K562 (cell line): ENCODE measurements at regions not wholly inside any gene's neighbourhood (a gene's known extent, or its start where the extent isn't known, plus 50 kb on each side); places are given as distances from the start of the nearest gene placed in this dataset.

Source experiments
- ATAC-seq: fragments of 200-7000 bp; cut with Tn5 transposase; 3 replicates; pipeline ENCODE4 v1.9.1; 2020; ENCODE audit warnings: moderate library complexity
- BruUV-seq: library from RNA; stranded (reverse); fragments of 400-500 nt; replicated peaks from 2 replicates; lab custom pipeline; 2021; lab: Mats Ljungman, UMichigan
- CTCF ChIA-PET: fragments of 300-600 bp; formaldehyde crosslinking; extraction: SDS; loops from one replicate; lab custom pipeline; 2021; ENCODE audit warnings: low intra/inter-chr PET ratio; lab: Yijun Ruan, JAX
- POLR2A ChIA-PET: fragments of 300-600, 350-650 bp; sonication (Branson Sonifier 250); formaldehyde crosslinking; extraction: SDS; loops from one replicate; lab custom pipeline; 2021; ENCODE audit warnings: antibody characterized with exemption, inconsistent platforms; lab: Yijun Ruan, JAX
- DNase-seq, 4 experiments: peaks; one replicate each; pipeline versions ENCODE4 v3.0.0 to v3.0.0-alpha.2; 2011 to 2018; ENCODE audit warnings: low spot score in 3 of 4, mixed read lengths in 3 of 4; ENCODE audit errors: extremely low read depth in 1 of 4
- FAIRE-seq: peaks from 2 replicates; lab custom pipeline; 2011; peaks lifted over from hg19 to GRCh38; lab: Jason Lieb, UNC
- H2AFZ ChIP-seq: 2 replicates; pipeline ENCODE4 v1.6.0; 2011; ENCODE audit warnings: low read depth, low read length, control low read depth, inconsistent platforms
- H3K27ac ChIP-seq: fragments of 200-600 bp; 3 replicates; pipeline ENCODE4 v1.8.0; 2011; ENCODE audit warnings: low read depth, mild to moderate bottlenecking, control low read depth, inconsistent platforms, low read length, moderate library complexity, mixed read lengths; ENCODE audit errors: extremely low read depth
- H3K27me3 ChIP-seq, 2 experiments: fragments of 300-600 bp in 1 of 2; 2 replicates in 1 of 2; 3 replicates in 1 of 2; pipeline versions ENCODE4 v1.6.0 to v1.8.0; 2011; ENCODE audit warnings: inconsistent platforms in 2 of 2, low read length in 2 of 2, mild to moderate bottlenecking in 1 of 2, mixed read lengths in 1 of 2, moderate library complexity in 1 of 2; ENCODE audit not compliant: control insufficient read depth in 2 of 2, insufficient read depth in 2 of 2
- H3K36me3 ChIP-seq: fragments of 300-600 bp; 3 replicates; pipeline ENCODE4 v1.8.0; 2011; ENCODE audit warnings: mild to moderate bottlenecking, low read length, inconsistent platforms; ENCODE audit not compliant: control insufficient read depth, insufficient read depth
- H3K4me1 ChIP-seq, 2 experiments: fragments of 200-600 bp in 1 of 2; replicated peaks in 1 of 2; 2 replicates in 1 of 2; 3 replicates in 1 of 2; pipeline versions ENCODE4 v1.5.1 to v1.8.0; 2011; ENCODE audit warnings: inconsistent platforms in 2 of 2, low read length in 2 of 2, mild to moderate bottlenecking in 1 of 2, mixed read lengths in 1 of 2, moderate library complexity in 1 of 2; ENCODE audit not compliant: control insufficient read depth in 2 of 2, insufficient read depth in 2 of 2
- H3K4me2 ChIP-seq: 2 replicates; pipeline ENCODE4 v1.6.1; 2011; ENCODE audit warnings: low read length, control low read depth, inconsistent platforms, mixed read lengths; ENCODE audit not compliant: insufficient read depth
- H3K4me3 ChIP-seq: fragments of 200-600 bp; sonication (generic), shearing (Covaris generic); 2 replicates; pipeline ENCODE4 v1.5.1; 2016; ENCODE audit warnings: control low read depth, inconsistent platforms
- H3K79me2 ChIP-seq: fragments of 200-600 bp; 3 replicates; pipeline ENCODE4 v1.8.0; 2011; ENCODE audit warnings: low read length, inconsistent platforms; ENCODE audit not compliant: control insufficient read depth, insufficient read depth
- H3K9ac ChIP-seq, 2 experiments: 2 replicates each; pipeline versions ENCODE4 v1.6.0 to v1.6.1; 2011; ENCODE audit warnings: low read depth in 2 of 2, low read length in 2 of 2, control low read depth in 1 of 2, inconsistent platforms in 1 of 2, mild to moderate bottlenecking in 1 of 2, mixed read lengths in 1 of 2; ENCODE audit not compliant: insufficient read depth in 1 of 2
- H3K9me1 ChIP-seq: one replicate; pipeline ENCODE4 v1.6.0; 2011; ENCODE audit warnings: inconsistent platforms, mild to moderate bottlenecking, low read length, moderate library complexity; ENCODE audit not compliant: control insufficient read depth, insufficient read depth
- H3K9me3 ChIP-seq: replicated peaks from 2 replicates; pipeline ENCODE4 v1.5.1; 2011; ENCODE audit warnings: low read depth, low read length, inconsistent platforms; ENCODE audit not compliant: control insufficient read depth, insufficient read depth
- H4K20me1 ChIP-seq: replicated peaks from 2 replicates; pipeline ENCODE4 v1.6.1; 2011; ENCODE audit warnings: low read length, inconsistent platforms, mixed read lengths; ENCODE audit not compliant: control insufficient read depth, insufficient read depth
- ATF3 ChIP-seq, 2 experiments: fragments of 450-650 bp in 1 of 2; sonication (generic) in 1 of 2; formaldehyde crosslinking in 1 of 2; IDR thresholded peaks in 1 of 2; conservative IDR thresholded peaks in 1 of 2; 2 replicates each; pipeline versions ENCODE4 v1.6.1 to v1.8.1; 2016 to 2023; ENCODE audit warnings: mild to moderate bottlenecking in 2 of 2, moderate library complexity in 2 of 2, inconsistent platforms in 1 of 2, missing genetic modification reagents in 1 of 2
- DACH1 ChIP-seq: fragments of 450-650 bp; IDR thresholded peaks from 2 replicates; pipeline ENCODE4 v1.6.1; 2018; ENCODE audit not compliant: partially characterized antibody
- JUNB ChIP-seq: fragments of 450-650 bp; formaldehyde crosslinking; conservative IDR thresholded peaks from 2 replicates; pipeline ENCODE4 v1.4.0; 2020; ENCODE audit warnings: mild to moderate bottlenecking
- KDM1A ChIP-seq, 2 experiments: fragments of 450-650 bp; IDR thresholded peaks; 2 replicates each; pipeline ENCODE4 v1.6.1; 2016; ENCODE audit warnings: mild to moderate bottlenecking in 2 of 2
- MCM2 ChIP-seq: fragments of 450-650 bp; IDR thresholded peaks from 2 replicates; pipeline ENCODE4 v1.6.1; 2017; ENCODE audit warnings: low read depth, mild to moderate bottlenecking
- MCM7 ChIP-seq, 2 experiments: fragments of 450-650 bp; IDR thresholded peaks; 2 replicates each; pipeline ENCODE4 v1.6.1; 2016 to 2018
- NFIC ChIP-seq: fragments of 450-650 bp; IDR thresholded peaks from 2 replicates; pipeline ENCODE4 v1.6.1; 2017; ENCODE audit warnings: mild to moderate bottlenecking, inconsistent platforms
- USF1 ChIP-seq: sonication (generic); formaldehyde crosslinking; IDR thresholded peaks from 2 replicates; pipeline ENCODE4 v1.9.0; 2022; ENCODE audit warnings: mild to moderate bottlenecking, missing genetic modification reagents
- WGBS: fragments of 100-300 bp; shearing (Covaris generic); methylation state at CpG from one replicate; pipeline ENCODE4 v1.1.6; 2016; ENCODE audit warnings: low coverage, mixed read lengths; ENCODE audit not compliant: insufficient coverage; ENCODE audit errors: missing lambda C conversion rate; 5-methylcytosine and 5-hydroxymethylcytosine counted together
- in situ Hi-C: fragments of 300-500 bp; cut with MboI; formaldehyde crosslinking; loops from 4 replicates; pipeline ENCODE4 v1.15.0; 2018; ENCODE audit warnings: inconsistent platforms, mixed read lengths
- intact Hi-C: fragments of 100-400 bp; cut with micrococcal nuclease; formaldehyde crosslinking; loops from 2 replicates; pipeline ENCODE4 v1.14.2; 2022
- TF ChIP-seq, protein P1 (sequence below): IDR thresholded peaks from 2 replicates; pipeline ENCODE4 v1.6.1; 2016; ENCODE audit warnings: missing genetic modification characterization, missing compliant biosample characterization

GRCh38 chr5:61907995-61908394 is 398.0 kb upstream of the KIF2A start:
- Histone ChIP-seq H3K4me3 (no peak overlapping the region), H3K27ac (no peak overlapping the region), H3K9me3 (no peaks in the 10 kb centered on the region), H4K20me1 (no peaks in the 10 kb centered on the region), H3K4me1 (no peaks in the 10 kb centered on the region), H3K9me1 (no peaks in the 10 kb centered on the region), H3K27me3 (no peaks in the 10 kb centered on the region), H3K4me2 (no peak overlapping the region), H3K36me3 (no peaks in the 10 kb centered on the region), H3K9ac (no peak overlapping the region), H3K79me2 (no peaks in the 10 kb centered on the region), H2AFZ (no peak overlapping the region)
- FAIRE-seq (no peak), ATAC-seq (no peak), DNase-seq (no peak)
- no TSS peak for BruUV-seq
- intact Hi-C loops (no loop called here), in situ Hi-C loops (no loop called here)
- ChIA-PET CTCF (no interaction called here), POLR2A (no interaction called here)
- peak; percentile 71 for TF ChIP-seq DACH1
- TF ChIP-seq MCM7 (IDR thresholded peaks at IDR 0.05) = peak in 1 of 2 experiments; percentile 54; a peak in 1 of 4 replicates
- TF ChIP-seq, protein P1, sequence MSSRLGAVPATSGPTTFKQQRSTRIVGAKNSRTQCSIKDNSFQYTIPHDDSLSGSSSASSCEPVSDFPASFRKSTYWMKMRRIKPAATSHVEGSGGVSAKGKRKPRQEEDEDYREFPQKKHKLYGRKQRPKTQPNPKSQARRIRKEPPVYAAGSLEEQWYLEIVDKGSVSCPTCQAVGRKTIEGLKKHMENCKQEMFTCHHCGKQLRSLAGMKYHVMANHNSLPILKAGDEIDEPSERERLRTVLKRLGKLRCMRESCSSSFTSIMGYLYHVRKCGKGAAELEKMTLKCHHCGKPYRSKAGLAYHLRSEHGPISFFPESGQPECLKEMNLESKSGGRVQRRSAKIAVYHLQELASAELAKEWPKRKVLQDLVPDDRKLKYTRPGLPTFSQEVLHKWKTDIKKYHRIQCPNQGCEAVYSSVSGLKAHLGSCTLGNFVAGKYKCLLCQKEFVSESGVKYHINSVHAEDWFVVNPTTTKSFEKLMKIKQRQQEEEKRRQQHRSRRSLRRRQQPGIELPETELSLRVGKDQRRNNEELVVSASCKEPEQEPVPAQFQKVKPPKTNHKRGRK = no peak
- 2% methylated on average over 4 of the region's 4 CpGs for WGBS

DNA sequence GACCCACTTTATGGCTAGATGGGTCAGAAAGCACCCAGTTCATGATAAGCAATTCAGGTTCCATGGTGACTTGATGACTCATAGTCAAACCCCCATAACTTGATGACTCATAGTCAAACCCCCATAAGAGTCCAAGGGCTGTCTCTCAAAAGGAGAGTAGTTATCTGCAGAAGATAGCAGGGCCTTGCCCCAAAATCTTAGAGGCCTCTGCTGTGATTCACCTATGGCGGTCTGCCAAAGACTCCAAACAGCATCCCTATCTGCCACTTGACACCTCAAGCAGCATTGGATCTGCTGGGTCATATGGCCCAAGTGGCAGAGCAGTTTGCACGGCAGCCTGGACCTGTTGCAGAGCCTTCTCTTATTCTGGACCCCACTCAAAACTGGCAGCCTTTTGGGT is 395.2 kb upstream of the KIF2A start:
- CTCF ChIA-PET = no interaction called here
- Histone ChIP-seq H3K4me1 (no peaks in the 10 kb centered on the region), H2AFZ (no peak overlapping the region)
- in situ Hi-C loops = no loop called here
- TF ChIP-seq USF1 (CRISPR knock-in tag) (no peak), NFIC (peak; percentile 18; the same call in 1 of the 2 replicates), JUNB (CRISPR knock-in tag) (peak; percentile 95), KDM1A (IDR thresholded peaks at IDR 0.05) (peak; percentile 49 to 60; a peak in 2 of 4 replicates), ATF3 (IDR thresholded peaks at IDR 0.05) (peak; percentile 48), ATF3 (CRISPR knock-in tag; conservative IDR thresholded peaks at IDR 0.05) (no peak), MCM2 (no peak)
- TF ChIP-seq, all 486 proteins: peak for 4
- Histone ChIP-seq H3K27me3 (no peaks in the 10 kb centered on the region), H3K79me2 (no peaks in the 10 kb centered on the region), H3K9ac (no peak overlapping the region), H3K4me3 (no peak overlapping the region), H4K20me1 (no peaks in the 10 kb centered on the region), H3K36me3 (no peaks in the 10 kb centered on the region), H3K27ac (no peak overlapping the region), H3K9me1 (no peaks in the 10 kb centered on the region), H3K4me2 (no peak overlapping the region), H3K9me3 (no peaks in the 10 kb centered on the region)
- intact Hi-C loops = no loop called here
- ATAC-seq = no peak
- POLR2A ChIA-PET = no interaction called here
- WGBS = 4% methylated on average over 2 of the region's 2 CpGs
- no TSS peak for BruUV-seq
- peak in 1 of 4 experiments; percentile 14 for DNase-seq
- no peak for FAIRE-seq
